Erythroblast (primary cell): ENCODE measurements at regions not wholly inside any gene's neighbourhood (a gene's known extent, or its start where the extent isn't known, plus 50 kb on each side); places are given as distances from the start of the nearest gene placed in this dataset.

Experiments used
- GATA1 ChIP-seq: IDR thresholded peaks from 2 replicates; pipeline ENCODE4 v1.6.1; 2011; ENCODE audit warnings: low read depth, mild to moderate bottlenecking, control low read depth, low read length, moderate library complexity
- POLR2A ChIP-seq: IDR thresholded peaks from 2 replicates; pipeline ENCODE4 v1.6.1; 2011; ENCODE audit warnings: mild to moderate bottlenecking, low read length

DNA sequence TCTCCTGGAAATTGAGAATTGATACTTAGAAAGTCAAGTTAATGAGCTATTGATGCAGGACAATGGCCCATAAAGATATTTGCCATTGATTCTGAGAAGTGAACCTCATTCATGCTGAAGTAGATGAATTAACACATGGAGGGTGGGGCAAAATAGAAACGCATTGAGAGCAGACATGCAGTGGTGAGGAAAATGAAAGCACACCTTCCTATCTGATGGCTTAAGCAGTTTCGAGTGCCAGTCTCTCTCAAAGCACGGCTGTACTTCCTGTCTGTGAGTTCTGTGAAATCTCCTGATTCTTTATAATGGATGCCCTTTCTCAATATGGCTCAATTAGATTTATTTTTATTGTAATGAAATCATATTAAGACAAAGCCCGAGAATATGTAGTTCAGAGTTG, 247.0 kb downstream of the TMX3 start:
- TF ChIP-seq POLR2A: no peak
- no peak for TF ChIP-seq GATA1
